Right lobe of liver (tissue), 6 donors: ENCODE measurements at regions not wholly inside any gene's neighbourhood (a gene's known extent, or its start where the extent isn't known, plus 50 kb on each side); places are given as distances from the start of the nearest gene placed in this dataset.

Source experiments
- ATAC-seq, 4 donors: fragments of 200-7000 bp; cut with Tn5 transposase; one replicate each; pipeline ENCODE4 v1.9.1; 2020; ENCODE audit warnings: mild to moderate bottlenecking in 4 of 4, moderate library complexity in 4 of 4
- DNase-seq, 3 donors: peaks; one replicate each; pipeline ENCODE4 v3.0.0-alpha.2; 2020
- H3K27ac ChIP-seq, 3 donors: fragments of 200-600 bp; one replicate each; pipeline ENCODE4 v1.8.0; 2022
- H3K27me3 ChIP-seq, 2 donors: fragments of 200-600 bp; one replicate each; pipeline ENCODE4 v1.8.0; 2022
- H3K36me3 ChIP-seq, 4 donors: fragments of 200-600 bp; sonication (generic) in 1 of 4; one replicate each; pipeline versions ENCODE4 v1.5.1 to v1.8.0; 2017 to 2022; ENCODE audit warnings: control low read depth in 1 of 4
- H3K4me1 ChIP-seq, 4 donors: fragments of 200-600 bp; sonication (generic) in 1 of 4; one replicate each; pipeline versions ENCODE4 v1.5.1 to v1.8.0; 2017 to 2022; ENCODE audit warnings: control low read depth in 1 of 4
- H3K4me3 ChIP-seq, 3 donors: fragments of 200-600 bp; one replicate each; pipeline ENCODE4 v1.8.0; 2022
- H3K9me3 ChIP-seq, 4 donors: fragments of 200-600 bp; sonication (generic) in 1 of 4; one replicate each; pipeline versions ENCODE4 v1.5.1 to v1.8.0; 2017 to 2022; ENCODE audit warnings: control low read depth in 1 of 4
- CTCF ChIP-seq, 4 donors: fragments of 200-600 bp in 3 of 4; fragments of 450-650 bp in 1 of 4; IDR thresholded peaks; one replicate each; pipeline versions ENCODE4 v1.5.1 to v1.8.0; 2016 to 2022; ENCODE audit warnings: antibody characterized with exemption in 4 of 4, mild to moderate bottlenecking in 2 of 4
- POLR2A ChIP-seq: fragments of 450-650 bp; IDR thresholded peaks from one replicate; pipeline ENCODE4 v1.6.1; 2017; ENCODE audit warnings: antibody characterized with exemption, mild to moderate bottlenecking
- WGBS: methylation state at CpG from one replicate; pipeline ENCODE4 v1.1.6; 2018; ENCODE audit warnings: low coverage, low lambda C conversion rate; ENCODE audit not compliant: insufficient coverage; ENCODE audit errors: missing lambda C conversion rate; 5-methylcytosine and 5-hydroxymethylcytosine counted together
- intact Hi-C, 2 donors: fragments of 100-400 bp; cut with DNase I; formaldehyde crosslinking; loops; one replicate each; pipeline versions ENCODE4 v1.11.2 to v1.14.1; 2022
- donor health status: DM: no; HTN: yes; CAD: no.
- donor health status: DM: no; HTN: no; CAD: no.
- donor health status: DM: no; HTN: no; CAD: no.
- donor health status: DM: no; HTN: yes; CAD: no.
- donor health status: DM: no; HTN: yes; CAD: no.

GRCh38 chr2:30371772-30372373 is 75.2 kb upstream of the LCLAT1 start:
- no peaks in the 10 kb centered on the region for H3K36me3 ChIP-seq
- no peak for TF ChIP-seq CTCF (IDR thresholded peaks at IDR 0.05)
- no peak for TF ChIP-seq POLR2A
- 60% methylated on average over 5 of the region's 6 CpGs for WGBS
- ATAC-seq (no peak), DNase-seq (no peak)
- no peaks in the 10 kb centered on the region for H3K4me1 ChIP-seq
- intact Hi-C loops: no loop called here
- H3K27ac ChIP-seq: no peak overlapping the region
- no peaks in the 10 kb centered on the region for H3K27me3 ChIP-seq
- no peaks in the 10 kb centered on the region for H3K9me3 ChIP-seq
- H3K4me3 ChIP-seq: no peak overlapping the region

GRCh38 chr2:30372826-30373225 is 74.2 kb upstream of the LCLAT1 start:
- no peak for DNase-seq
- no peaks in the 10 kb centered on the region for H3K36me3 ChIP-seq
- no peak overlapping the region for H3K27ac ChIP-seq
- TF ChIP-seq POLR2A: no peak
- TF ChIP-seq CTCF (IDR thresholded peaks at IDR 0.05): no peak
- H3K4me1 ChIP-seq: no peaks in the 10 kb centered on the region
- intact Hi-C loops: no loop called here
- ATAC-seq: no peak
- no peak overlapping the region for H3K4me3 ChIP-seq
- no peaks in the 10 kb centered on the region for H3K27me3 ChIP-seq
- no peaks in the 10 kb centered on the region for H3K9me3 ChIP-seq

GRCh38 chr2:30373881-30374302 is 73.2 kb upstream of the LCLAT1 start:
- H3K9me3 ChIP-seq: no peaks in the 10 kb centered on the region
- ATAC-seq (no peak), DNase-seq (no peak)
- TF ChIP-seq POLR2A (no peak), CTCF (IDR thresholded peaks at IDR 0.05) (no peak)
- no peaks in the 10 kb centered on the region for H3K36me3 ChIP-seq
- H3K4me1 ChIP-seq: no peaks in the 10 kb centered on the region
- no peak overlapping the region for H3K4me3 ChIP-seq
- H3K27me3 ChIP-seq: no peaks in the 10 kb centered on the region
- WGBS: 65% methylated on average over 4 of the region's 9 CpGs
- intact Hi-C loops: no loop called here
- H3K27ac ChIP-seq: no peak overlapping the region

- 90% methylated on average over 1 of the region's 2 CpGs for WGBS
- no peak for TF ChIP-seq POLR2A
- TF ChIP-seq CTCF (IDR thresholded peaks at IDR 0.05): no peak
- no peak overlapping the region for H3K27ac ChIP-seq
- no peaks in the 10 kb centered on the region for H3K9me3 ChIP-seq
- H3K27me3 ChIP-seq: no peaks in the 10 kb centered on the region
- H3K4me3 ChIP-seq: no peak overlapping the region
- no peaks in the 10 kb centered on the region for H3K36me3 ChIP-seq
- no peaks in the 10 kb centered on the region for H3K4me1 ChIP-seq
- intact Hi-C loops: no loop called here
- DNase-seq (no peak), ATAC-seq (no peak)
These were observed 72.7 kb upstream of the LCLAT1 start for GRCh38 chr2:30374380-30374779.

GRCh38 chr2:30375915-30376314 is 71.1 kb upstream of the LCLAT1 start:
- H3K27ac ChIP-seq: no peak overlapping the region
- no peaks in the 10 kb centered on the region for H3K9me3 ChIP-seq
- H3K36me3 ChIP-seq: no peaks in the 10 kb centered on the region
- H3K4me1 ChIP-seq: no peaks in the 10 kb centered on the region
- DNase-seq (no peak), ATAC-seq (no peak)
- intact Hi-C loops: no loop called here
- H3K27me3 ChIP-seq: no peaks in the 10 kb centered on the region
- no peak overlapping the region for H3K4me3 ChIP-seq
- TF ChIP-seq POLR2A (no peak), CTCF (IDR thresholded peaks at IDR 0.05) (no peak)
